ENCODE measurements at regions not wholly inside any gene's neighbourhood (a gene's known extent, or its start where the extent isn't known, plus 50 kb on each side); places are given as distances from the start of the nearest gene placed in this dataset.

DNA sequence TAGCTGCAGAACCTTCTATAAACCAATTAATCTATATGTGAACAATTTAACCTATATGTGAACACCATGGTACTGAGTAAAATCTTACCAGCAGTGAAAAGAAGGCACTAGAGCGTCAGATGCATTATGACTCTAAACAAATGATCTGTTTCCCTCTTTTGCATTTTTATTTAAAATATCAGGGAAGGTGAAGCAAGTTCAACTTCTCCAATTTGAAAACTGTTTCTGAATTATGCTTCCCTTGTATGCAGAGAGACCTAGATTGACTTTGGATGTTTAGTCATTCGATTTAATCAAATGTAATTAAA lies 80.9 kb downstream of the DAD1 start:
- H3K4me3 ChIP-seq (ENCODE audit: low read depth, low read length), result no peak overlapping the region
- no peak for DNase-seq (ENCODE audit: low read depth, low spot score)
- in situ Hi-C loops (cut with HindIII; ENCODE audit: low sequenced_read_pairs), result no loop called here
- TF ChIP-seq, protein P1, sequence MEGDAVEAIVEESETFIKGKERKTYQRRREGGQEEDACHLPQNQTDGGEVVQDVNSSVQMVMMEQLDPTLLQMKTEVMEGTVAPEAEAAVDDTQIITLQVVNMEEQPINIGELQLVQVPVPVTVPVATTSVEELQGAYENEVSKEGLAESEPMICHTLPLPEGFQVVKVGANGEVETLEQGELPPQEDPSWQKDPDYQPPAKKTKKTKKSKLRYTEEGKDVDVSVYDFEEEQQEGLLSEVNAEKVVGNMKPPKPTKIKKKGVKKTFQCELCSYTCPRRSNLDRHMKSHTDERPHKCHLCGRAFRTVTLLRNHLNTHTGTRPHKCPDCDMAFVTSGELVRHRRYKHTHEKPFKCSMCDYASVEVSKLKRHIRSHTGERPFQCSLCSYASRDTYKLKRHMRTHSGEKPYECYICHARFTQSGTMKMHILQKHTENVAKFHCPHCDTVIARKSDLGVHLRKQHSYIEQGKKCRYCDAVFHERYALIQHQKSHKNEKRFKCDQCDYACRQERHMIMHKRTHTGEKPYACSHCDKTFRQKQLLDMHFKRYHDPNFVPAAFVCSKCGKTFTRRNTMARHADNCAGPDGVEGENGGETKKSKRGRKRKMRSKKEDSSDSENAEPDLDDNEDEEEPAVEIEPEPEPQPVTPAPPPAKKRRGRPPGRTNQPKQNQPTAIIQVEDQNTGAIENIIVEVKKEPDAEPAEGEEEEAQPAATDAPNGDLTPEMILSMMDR (IDR thresholded peaks at IDR 0.05; ENCODE audit: low read depth, low read length), result no peak

DNA sequence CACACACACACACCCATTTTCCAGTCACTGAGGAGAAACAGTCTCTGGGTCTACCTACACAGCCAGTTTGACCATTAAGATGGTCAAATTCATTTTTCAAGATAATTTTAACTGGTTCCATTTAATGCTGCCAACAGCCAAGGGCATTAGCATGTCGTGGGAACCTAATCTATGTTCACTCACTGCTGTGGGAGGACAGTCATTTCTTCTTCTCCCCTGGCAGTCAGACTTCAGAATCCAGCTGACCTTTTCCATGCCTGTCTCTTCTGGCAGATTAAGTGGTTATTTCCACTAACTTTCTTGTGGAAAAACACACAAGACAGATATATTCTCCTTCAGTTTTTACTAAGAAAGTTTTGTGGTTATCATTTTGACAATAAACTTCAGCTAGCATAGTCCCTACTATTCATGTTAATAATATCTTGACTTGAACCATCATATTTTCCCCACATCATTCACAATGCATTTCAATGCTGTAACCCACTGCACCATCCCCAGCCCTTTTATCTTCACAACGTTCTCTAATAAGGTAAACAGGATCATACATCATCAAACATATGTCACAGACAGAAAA lies 82.2 kb downstream of the DAD1 start:
- no peak for DNase-seq (ENCODE audit: low read depth, low spot score)
- H3K4me3 ChIP-seq (ENCODE audit: low read depth, low read length), result no peak overlapping the region
- TF ChIP-seq, protein P1 (IDR thresholded peaks at IDR 0.05; ENCODE audit: low read depth, low read length), result no peak
- in situ Hi-C loops (cut with HindIII; ENCODE audit: low sequenced_read_pairs), result no loop called here

- no peak overlapping the region for H3K4me3 ChIP-seq (ENCODE audit: low read depth, low read length)
- TF ChIP-seq, protein P1 (IDR thresholded peaks at IDR 0.05; ENCODE audit: low read depth, low read length), result no peak
- no peak for DNase-seq (ENCODE audit: low read depth, low spot score)
- in situ Hi-C loops (cut with HindIII; ENCODE audit: low sequenced_read_pairs), result no loop called here
Observed at GRCh38 chr14:22506378-22506710, 82.7 kb downstream of the DAD1 start.

GRCh38 chr14:22505697-22506377 lies 83.2 kb downstream of the DAD1 start:
- in situ Hi-C loops (cut with HindIII; ENCODE audit: low sequenced_read_pairs), result no loop called here
- H3K4me3 ChIP-seq (ENCODE audit: low read depth, low read length), result no peak overlapping the region
- TF ChIP-seq, protein P1 (IDR thresholded peaks at IDR 0.05; ENCODE audit: low read depth, low read length), result no peak
- no peak for DNase-seq (ENCODE audit: low read depth, low spot score)

- in situ Hi-C loops (cut with HindIII; ENCODE audit: low sequenced_read_pairs), result no loop called here
Observed at GRCh38 chr14:22505309-22505696, 83.7 kb downstream of the DAD1 start.

DNA sequence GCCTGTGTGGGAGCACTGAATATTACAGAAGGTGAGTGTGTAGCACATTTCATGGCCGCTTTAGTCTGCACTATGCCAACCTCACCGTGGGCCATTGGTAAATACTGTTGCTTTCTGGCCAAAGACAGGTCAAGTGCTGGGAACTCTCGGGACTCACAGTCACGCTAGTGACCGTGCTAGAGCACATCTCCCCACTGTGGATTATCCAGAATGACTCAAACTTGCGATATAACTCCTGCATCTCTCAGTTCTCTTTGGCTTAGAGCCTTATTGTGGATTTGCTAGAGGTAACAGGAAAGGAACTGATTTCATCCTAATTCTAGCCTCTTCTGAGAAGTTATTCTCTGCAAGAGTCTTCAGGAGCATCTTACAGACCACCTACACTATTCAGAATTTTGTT lies 86.5 kb downstream of the DAD1 start:
- no peak for DNase-seq (ENCODE audit: low read depth, low spot score)
- in situ Hi-C loops (cut with HindIII; ENCODE audit: low sequenced_read_pairs), result no loop called here
- no peak overlapping the region for H3K4me3 ChIP-seq (ENCODE audit: low read depth, low read length)
- TF ChIP-seq, protein P1 (IDR thresholded peaks at IDR 0.05; ENCODE audit: low read depth, low read length), result no peak

More at GRCh38 chr14:22505309-22505696, 83.7 kb downstream of the DAD1 start:
- no peak for DNase-seq (ENCODE audit: low read depth, low spot score)
- TF ChIP-seq, protein P1 (IDR thresholded peaks at IDR 0.05; ENCODE audit: low read depth, low read length), result no peak
- H3K4me3 ChIP-seq (ENCODE audit: low read depth, low read length), result no peak overlapping the region

Data from astrocyte of the spinal cord (primary cell).